Neural cell (in vitro differentiated cells): ENCODE measurements at regions not wholly inside any gene's neighbourhood (a gene's known extent, or its start where the extent isn't known, plus 50 kb on each side); places are given as distances from the start of the nearest gene placed in this dataset.

Source experiments
- EZH2 ChIP-seq: fragments of 200-600, 300-800 bp; shearing (Covaris generic), sonication (generic); IDR thresholded peaks from 2 replicates; pipeline ENCODE4 v1.6.1; 2014; ENCODE audit warnings: antibody characterized with exemption, low read length, borderline replicate concordance, mild to moderate bottlenecking; ENCODE audit not compliant: insufficient read depth, poor library complexity, severe bottlenecking
- SMC3 ChIP-seq: fragments of 450-650 bp; conservative IDR thresholded peaks from 2 replicates; pipeline ENCODE4 v1.6.1; 2014; ENCODE audit warnings: antibody characterized with exemption, mild to moderate bottlenecking, moderate library complexity; ENCODE audit not compliant: poor library complexity
- TAF1 ChIP-seq: IDR thresholded peaks from 2 replicates; pipeline ENCODE4 v1.6.1; 2012; ENCODE audit warnings: low read depth
- TF ChIP-seq, protein P1 (sequence below): fragments of 450-650 bp; IDR thresholded peaks from 2 replicates; pipeline ENCODE4 v1.5.1; 2014; ENCODE audit warnings: antibody characterized with exemption, mild to moderate bottlenecking, moderate library complexity; ENCODE audit not compliant: poor library complexity, severe bottlenecking

DNA sequence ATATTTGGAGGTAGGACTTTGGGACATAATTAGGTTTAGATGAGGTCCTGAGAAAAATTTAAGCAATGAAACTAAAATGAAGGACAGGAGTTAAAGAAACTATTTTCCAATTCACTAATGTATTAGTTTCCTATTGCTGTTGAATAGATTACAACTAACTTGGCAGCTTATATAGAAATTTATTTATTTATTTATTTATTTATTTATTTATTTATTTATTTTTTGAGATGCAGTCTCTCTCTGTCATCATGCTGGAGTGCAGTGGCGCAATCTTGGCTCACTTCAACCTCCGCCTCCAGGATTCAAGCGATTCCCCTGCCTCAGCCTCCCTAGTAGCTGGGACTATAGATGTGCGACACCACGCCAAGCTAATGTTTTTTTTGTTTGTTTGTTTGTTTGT is 182.4 kb upstream of the ADCY2 start:
- TF ChIP-seq, protein P1, sequence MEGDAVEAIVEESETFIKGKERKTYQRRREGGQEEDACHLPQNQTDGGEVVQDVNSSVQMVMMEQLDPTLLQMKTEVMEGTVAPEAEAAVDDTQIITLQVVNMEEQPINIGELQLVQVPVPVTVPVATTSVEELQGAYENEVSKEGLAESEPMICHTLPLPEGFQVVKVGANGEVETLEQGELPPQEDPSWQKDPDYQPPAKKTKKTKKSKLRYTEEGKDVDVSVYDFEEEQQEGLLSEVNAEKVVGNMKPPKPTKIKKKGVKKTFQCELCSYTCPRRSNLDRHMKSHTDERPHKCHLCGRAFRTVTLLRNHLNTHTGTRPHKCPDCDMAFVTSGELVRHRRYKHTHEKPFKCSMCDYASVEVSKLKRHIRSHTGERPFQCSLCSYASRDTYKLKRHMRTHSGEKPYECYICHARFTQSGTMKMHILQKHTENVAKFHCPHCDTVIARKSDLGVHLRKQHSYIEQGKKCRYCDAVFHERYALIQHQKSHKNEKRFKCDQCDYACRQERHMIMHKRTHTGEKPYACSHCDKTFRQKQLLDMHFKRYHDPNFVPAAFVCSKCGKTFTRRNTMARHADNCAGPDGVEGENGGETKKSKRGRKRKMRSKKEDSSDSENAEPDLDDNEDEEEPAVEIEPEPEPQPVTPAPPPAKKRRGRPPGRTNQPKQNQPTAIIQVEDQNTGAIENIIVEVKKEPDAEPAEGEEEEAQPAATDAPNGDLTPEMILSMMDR: no peak
- TF ChIP-seq EZH2 (no peak), SMC3 (no peak), TAF1 (no peak)
